Esophagus squamous epithelium (tissue), 4 donors: ENCODE measurements at regions not wholly inside any gene's neighbourhood (a gene's known extent, or its start where the extent isn't known, plus 50 kb on each side); places are given as distances from the start of the nearest gene placed in this dataset.

ENCODE experiments used
- CTCF ChIP-seq, 6 experiments: fragments of 450-650 bp in 4 of 6; fragments of 200-600 bp in 2 of 6; sonication (generic) in 2 of 6; IDR thresholded peaks; one replicate each; pipeline ENCODE4 v1.5.1; 2016 to 2019; ENCODE audit warnings: antibody characterized with exemption in 6 of 6, mild to moderate bottlenecking in 4 of 6, moderate library complexity in 4 of 6
- POLR2A ChIP-seq, 4 donors: fragments of 450-650 bp; IDR thresholded peaks; one replicate each; pipeline ENCODE4 v1.6.1; 2017; ENCODE audit warnings: antibody characterized with exemption in 4 of 4, mild to moderate bottlenecking in 4 of 4, moderate library complexity in 3 of 4

- TF ChIP-seq POLR2A (IDR thresholded peaks at IDR 0.05) (no peak), CTCF (IDR thresholded peaks at IDR 0.05) (no peak)
These were observed 412.5 kb downstream of the NUP35 start for GRCh38 chr2:183536714-183537113.
